NCI-H2196 (cell line): ENCODE measurements at regions not wholly inside any gene's neighbourhood (a gene's known extent, or its start where the extent isn't known, plus 50 kb on each side); places are given as distances from the start of the nearest gene placed in this dataset.
"Not testable (repeated sequence)": the region's sequence is repeated elsewhere in the genome, so short reads cannot be mapped to it uniquely, and the experiment has no call there.

Source experiments
- DNase-seq: peaks from one replicate; lab custom pipeline; 2025; ENCODE audit not compliant: unreplicated experiment; lab: John Stamatoyannopoulos, UW

GRCh38 chr5:168085261-168086031 lies 206.0 kb upstream of the WWC1 start:
- DNase-seq: no peak

- DNase-seq: no peak
Measured at GRCh38 chr5:168086104-168086610, 205.3 kb upstream of the WWC1 start.

- no peak for DNase-seq
Measured at GRCh38 chr5:168086746-168087145, 204.7 kb upstream of the WWC1 start.

GRCh38 chr5:168088410-168089173 lies 202.9 kb upstream of the WWC1 start:
- DNase-seq: no peak

GRCh38 chr5:168089201-168089887 lies 202.1 kb upstream of the WWC1 start:
- no peak for DNase-seq

GRCh38 chr5:168092209-168093185 lies 198.9 kb upstream of the WWC1 start:
- no peak for DNase-seq

GRCh38 chr5:168093200-168093910 lies 198.1 kb upstream of the WWC1 start:
- no peak for DNase-seq

- no peak for DNase-seq
Measured at GRCh38 chr5:168096525-168096924, 194.9 kb upstream of the WWC1 start.

- DNase-seq: no peak
Measured at GRCh38 chr5:168097876-168098653, 193.4 kb upstream of the WWC1 start.

GRCh38 chr5:168101352-168101751 lies 190.1 kb upstream of the WWC1 start:
- DNase-seq: no peak

GRCh38 chr5:168103018-168103417 lies 188.4 kb upstream of the WWC1 start:
- DNase-seq: not testable (repeated sequence)

GRCh38 chr5:168104350-168104749 lies 187.1 kb upstream of the WWC1 start:
- no peak for DNase-seq

- no peak for DNase-seq
Measured at GRCh38 chr5:168104811-168105481, 186.5 kb upstream of the WWC1 start.

GRCh38 chr5:168106008-168106761 lies 185.3 kb upstream of the WWC1 start:
- no peak for DNase-seq

- no peak for DNase-seq
Measured at GRCh38 chr5:168109441-168109840, 182.0 kb upstream of the WWC1 start.

GRCh38 chr5:168110384-168110783 lies 181.1 kb upstream of the WWC1 start:
- DNase-seq: no peak

GRCh38 chr5:168110870-168111832 lies 180.3 kb upstream of the WWC1 start:
- DNase-seq: no peak
